ENCODE measurements at regions not wholly inside any gene's neighbourhood (a gene's known extent, or its start where the extent isn't known, plus 50 kb on each side); places are given as distances from the start of the nearest gene placed in this dataset.

DNA sequence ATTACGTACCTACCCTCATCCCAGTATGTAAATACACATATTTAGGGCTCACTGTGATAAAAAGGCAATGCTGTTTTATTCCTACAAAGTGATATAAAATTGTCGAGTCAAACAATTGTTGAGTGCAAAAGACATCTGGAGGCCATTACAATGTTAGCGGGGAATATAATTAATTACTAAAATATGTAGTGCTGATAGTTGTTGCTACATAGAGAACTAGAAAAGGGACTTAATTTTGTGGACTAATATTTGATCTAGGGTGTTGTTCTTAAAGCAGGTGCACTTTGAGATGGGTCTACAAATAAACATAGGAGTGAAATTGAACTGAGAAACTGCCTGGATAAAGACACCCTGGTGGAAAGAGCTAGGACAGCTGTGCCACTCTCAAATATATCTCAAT lies 300.1 kb downstream of the NOL4 start:
- POLR2A ChIA-PET, result no interaction called here
- TF ChIP-seq ZXDB (tag by site-specific recombination; IDR thresholded peaks at IDR 0.05), result no peak
- TF ChIP-seq ZNF366 (tag by site-specific recombination; conservative IDR thresholded peaks at IDR 0.05), result no peak
- TF ChIP-seq ZNF174 (tag by site-specific recombination; IDR thresholded peaks at IDR 0.05), result no peak
- TF ChIP-seq OSR2 (tag by site-specific recombination; IDR thresholded peaks at IDR 0.05), result no peak
- no peak for TF ChIP-seq ZNF121 (tag by site-specific recombination; IDR thresholded peaks at IDR 0.05)
- CTCF ChIA-PET, result no interaction called here

GRCh38 chr18:33923980-33924379 lies 300.7 kb downstream of the NOL4 start:
- TF ChIP-seq, protein P1, sequence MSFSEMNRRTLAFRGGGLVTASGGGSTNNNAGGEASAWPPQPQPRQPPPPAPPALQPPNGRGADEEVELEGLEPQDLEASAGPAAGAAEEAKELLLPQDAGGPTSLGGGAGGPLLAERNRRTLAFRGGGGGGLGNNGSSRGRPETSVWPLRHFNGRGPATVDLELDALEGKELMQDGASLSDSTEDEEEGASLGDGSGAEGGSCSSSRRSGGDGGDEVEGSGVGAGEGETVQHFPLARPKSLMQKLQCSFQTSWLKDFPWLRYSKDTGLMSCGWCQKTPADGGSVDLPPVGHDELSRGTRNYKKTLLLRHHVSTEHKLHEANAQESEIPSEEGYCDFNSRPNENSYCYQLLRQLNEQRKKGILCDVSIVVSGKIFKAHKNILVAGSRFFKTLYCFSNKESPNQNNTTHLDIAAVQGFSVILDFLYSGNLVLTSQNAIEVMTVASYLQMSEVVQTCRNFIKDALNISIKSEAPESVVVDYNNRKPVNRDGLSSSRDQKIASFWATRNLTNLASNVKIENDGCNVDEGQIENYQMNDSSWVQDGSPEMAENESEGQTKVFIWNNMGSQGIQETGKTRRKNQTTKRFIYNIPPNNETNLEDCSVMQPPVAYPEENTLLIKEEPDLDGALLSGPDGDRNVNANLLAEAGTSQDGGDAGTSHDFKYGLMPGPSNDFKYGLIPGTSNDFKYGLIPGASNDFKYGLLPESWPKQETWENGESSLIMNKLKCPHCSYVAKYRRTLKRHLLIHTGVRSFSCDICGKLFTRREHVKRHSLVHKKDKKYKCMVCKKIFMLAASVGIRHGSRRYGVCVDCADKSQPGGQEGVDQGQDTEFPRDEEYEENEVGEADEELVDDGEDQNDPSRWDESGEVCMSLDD (tag by site-specific recombination; IDR thresholded peaks at IDR 0.05), result no peak
- TF ChIP-seq ZNF433 (tag by site-specific recombination; IDR thresholded peaks at IDR 0.05; ENCODE audit: low read depth) (no peak), ZNF292 (tag by site-specific recombination; IDR thresholded peaks at IDR 0.05; ENCODE audit: borderline replicate concordance, low read depth) (no peak), ZNF473 (tag by site-specific recombination; IDR thresholded peaks at IDR 0.05) (no peak), FEZF1 (tag by site-specific recombination; IDR thresholded peaks at IDR 0.05) (no peak), ZNF544 (tag by site-specific recombination; IDR thresholded peaks at IDR 0.05) (no peak), TRIM28 (IDR thresholded peaks at IDR 0.05; ENCODE audit: borderline replicate concordance, low read length) (no peak), ZNF629 (tag by site-specific recombination; IDR thresholded peaks at IDR 0.05) (no peak), KLF16 (tag by site-specific recombination; IDR thresholded peaks at IDR 0.05) (no peak), PRDM2 (tag by site-specific recombination; IDR thresholded peaks at IDR 0.05; ENCODE audit: borderline replicate concordance) (no peak), ZNF48 (tag by site-specific recombination; IDR thresholded peaks at IDR 0.05) (no peak), ZNF140 (tag by site-specific recombination; IDR thresholded peaks at IDR 0.05) (no peak), ZNF558 (tag by site-specific recombination; IDR thresholded peaks at IDR 0.05) (no peak), ZNF23 (tag by site-specific recombination; IDR thresholded peaks at IDR 0.05; ENCODE audit: borderline replicate concordance) (no peak), ZNF768 (tag by site-specific recombination; IDR thresholded peaks at IDR 0.05) (no peak), ZNF600 (tag by site-specific recombination; IDR thresholded peaks at IDR 0.05) (no peak), ZSCAN5A (tag by site-specific recombination; IDR thresholded peaks at IDR 0.05) (no peak), ZNF792 (tag by site-specific recombination; IDR thresholded peaks at IDR 0.05) (no peak), ZNF530 (tag by site-specific recombination; IDR thresholded peaks at IDR 0.05; ENCODE audit: low read depth) (no peak), ZNF2 (tag by site-specific recombination; IDR thresholded peaks at IDR 0.05) (no peak)
- ChIA-PET CTCF (no interaction called here), POLR2A (no interaction called here)
- Histone ChIP-seq H3K4me3 (ENCODE audit: low read depth, low read length) (no peak overlapping the region), H3K9me3 (ENCODE audit: control insufficient read depth, insufficient read depth, low read depth, low read length) (no peaks in the 10 kb centered on the region), H3K36me3 (ENCODE audit: control insufficient read depth in 2 of 2, insufficient read depth in 1 of 2, low read length in 2 of 2) (no peaks in the 10 kb centered on the region), H3K27ac (ENCODE audit: extremely low read depth, low read depth, low read length) (no peak overlapping the region), H3K4me1 (ENCODE audit: control insufficient read depth, insufficient read depth, low read length) (no peaks in the 10 kb centered on the region)

More for the DNA sequence above, 300.1 kb downstream of the NOL4 start:
- Histone ChIP-seq H3K4me3 (ENCODE audit: low read depth, low read length) (no peak overlapping the region), H3K36me3 (ENCODE audit: control insufficient read depth in 2 of 2, insufficient read depth in 1 of 2, low read length in 2 of 2) (no peaks in the 10 kb centered on the region), H3K27ac (ENCODE audit: extremely low read depth, low read depth, low read length) (no peak overlapping the region), H3K4me1 (ENCODE audit: control insufficient read depth, insufficient read depth, low read length) (no peaks in the 10 kb centered on the region), H3K9me3 (ENCODE audit: control insufficient read depth, insufficient read depth, low read depth, low read length) (no peaks in the 10 kb centered on the region)

Data from HEK293 (cell line).